Activated T-cell treated with anti-CD3 and anti-CD28 coated beads, Interleukin-2, amount 50 U/mL, for 48 hours (primary cell): ENCODE measurements at regions not wholly inside any gene's neighbourhood (a gene's known extent, or its start where the extent isn't known, plus 50 kb on each side); places are given as distances from the start of the nearest gene placed in this dataset.

Experiments used
- DNase-seq, 2 experiments: peaks; one replicate each; pipeline ENCODE4 v3.0.0-alpha.2; 2020

- DNase-seq: no peak
These were observed 67.5 kb downstream of the TMX1 start for GRCh38 chr14:51307551-51307950.

GRCh38 chr14:51308866-51309265 lies 68.8 kb downstream of the TMX1 start:
- DNase-seq: no peak

GRCh38 chr14:51310505-51310944 lies 70.5 kb downstream of the TMX1 start:
- no peak for DNase-seq

GRCh38 chr14:51314321-51315015 lies 74.4 kb downstream of the TMX1 start:
- DNase-seq: no peak

- no peak for DNase-seq
These were observed 77.3 kb downstream of the TMX1 start for GRCh38 chr14:51317373-51317772.

GRCh38 chr14:51318813-51319597 lies 79.0 kb downstream of the TMX1 start:
- no peak for DNase-seq

GRCh38 chr14:51321036-51321435 lies 81.0 kb downstream of the TMX1 start:
- no peak for DNase-seq

- no peak for DNase-seq
These were observed 83.4 kb downstream of the TMX1 start for GRCh38 chr14:51323492-51323891.

GRCh38 chr14:51327376-51327775 lies 87.3 kb downstream of the TMX1 start:
- no peak for DNase-seq

GRCh38 chr14:51328064-51328771 lies 88.2 kb downstream of the TMX1 start:
- peak; percentile 43 to 62 for DNase-seq

GRCh38 chr14:51328772-51329353 lies 88.8 kb downstream of the TMX1 start:
- no peak for DNase-seq

- no peak for DNase-seq
These were observed 91.7 kb downstream of the TMX1 start for GRCh38 chr14:51331486-51332367.

- no peak for DNase-seq
These were observed 93.3 kb downstream of the TMX1 start for GRCh38 chr14:51333299-51333698.

- DNase-seq: no peak
These were observed 94.0 kb downstream of the TMX1 start for GRCh38 chr14:51333901-51334521.

- no peak for DNase-seq
These were observed 94.5 kb downstream of the TMX1 start for GRCh38 chr14:51334566-51334965.

GRCh38 chr14:51335531-51335930 lies 95.5 kb downstream of the TMX1 start:
- no peak for DNase-seq

- no peak for DNase-seq
These were observed 96.1 kb downstream of the TMX1 start for GRCh38 chr14:51335961-51336723.

- DNase-seq: no peak
These were observed 96.7 kb downstream of the TMX1 start for GRCh38 chr14:51336734-51337133.

- no peak for DNase-seq
These were observed 97.5 kb downstream of the TMX1 start for GRCh38 chr14:51337520-51337919.

GRCh38 chr14:51341338-51341737 lies 101.3 kb downstream of the TMX1 start:
- DNase-seq: no peak

GRCh38 chr14:51342226-51342625 lies 102.2 kb downstream of the TMX1 start:
- DNase-seq: no peak
